ENCODE measurements at regions not wholly inside any gene's neighbourhood (a gene's known extent, or its start where the extent isn't known, plus 50 kb on each side); places are given as distances from the start of the nearest gene placed in this dataset.

DNA sequence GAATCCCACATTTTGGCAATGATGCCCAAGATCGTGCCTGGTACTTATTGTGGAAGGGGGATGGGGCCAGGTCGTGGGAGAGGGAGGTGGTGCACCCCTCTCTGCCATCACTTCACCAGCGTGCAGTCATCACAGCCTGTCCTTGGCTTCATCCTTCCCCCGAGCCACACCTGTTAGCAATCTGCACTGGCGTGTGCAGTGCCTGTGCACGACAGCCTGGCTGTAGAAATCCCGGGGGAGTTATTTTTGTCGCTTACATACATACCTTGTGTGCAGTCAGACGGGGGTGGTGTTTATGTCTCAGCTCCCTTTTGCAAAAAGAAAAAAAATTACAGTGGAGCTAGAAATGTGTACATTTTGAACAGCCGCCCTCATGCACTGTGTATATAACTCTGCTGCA is 216.0 kb downstream of the TLE3 start:
- TF ChIP-seq CTCF (IDR thresholded peaks at IDR 0.05; ENCODE audit: insufficient read depth, low read length, missing control alignments), result no peak
- POLR2A ChIA-PET, result no interaction called here
- H3K4me3 ChIP-seq (ENCODE audit: low read depth, low read length), result no peak overlapping the region
- no peak for DNase-seq (ENCODE audit: low read depth, low spot score)
- CTCF ChIA-PET, result interaction anchor here (0.7 to 0.8 kb wide), 2 partner anchors 17 to 149 kb away, joined by 3 read pairs; no protein-coding TSS in a partner anchor

GRCh38 chr15:69883306-69883705 is 214.4 kb downstream of the TLE3 start:
- no peak overlapping the region for H3K4me3 ChIP-seq (ENCODE audit: low read depth, low read length)
- TF ChIP-seq CTCF (IDR thresholded peaks at IDR 0.05; ENCODE audit: insufficient read depth, low read length, missing control alignments), result no peak
- POLR2A ChIA-PET, result no interaction called here
- no peak for DNase-seq (ENCODE audit: low read depth, low spot score)
- CTCF ChIA-PET, result no interaction called here

DNA sequence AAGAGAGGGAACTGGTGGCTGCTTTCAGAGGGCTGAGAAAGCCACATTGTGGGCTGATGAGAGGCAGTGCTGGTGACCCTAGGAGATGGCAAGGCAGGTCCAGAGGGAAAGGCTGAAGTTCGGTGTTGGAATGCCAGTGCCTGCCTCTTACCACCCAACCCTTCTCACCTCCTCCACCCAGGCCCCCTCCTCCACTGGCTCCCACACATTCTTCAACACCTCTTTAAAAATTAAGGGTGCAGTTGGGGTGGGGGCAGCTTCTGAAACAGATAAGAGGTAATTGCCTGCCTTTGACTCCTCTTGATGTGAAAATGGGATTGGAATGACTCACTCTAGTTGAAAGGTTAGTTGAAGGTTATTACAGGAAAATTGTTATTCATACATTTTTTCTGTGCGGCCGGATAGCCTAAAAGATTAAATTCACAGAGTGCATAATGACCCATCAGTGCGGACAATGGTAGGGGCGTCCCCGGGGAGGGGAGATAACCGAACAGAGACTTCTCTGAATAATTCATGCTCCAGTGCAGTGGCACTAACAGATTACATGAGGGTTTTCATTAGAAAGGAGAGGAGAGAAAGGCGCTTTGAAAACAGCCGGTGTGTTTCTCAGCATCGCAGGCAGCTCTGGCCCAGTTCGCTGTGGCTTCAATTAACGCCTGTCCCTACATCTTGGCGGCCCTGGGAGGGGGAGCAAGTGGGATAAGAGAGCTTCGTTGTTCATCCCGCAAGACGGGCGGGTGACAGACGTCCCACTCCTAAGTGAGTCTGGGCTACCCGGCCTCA is 212.4 kb downstream of the TLE3 start:
- no peak overlapping the region for H3K4me3 ChIP-seq (ENCODE audit: low read depth, low read length)
- POLR2A ChIA-PET, result no interaction called here
- CTCF ChIA-PET, result no interaction called here
- no peak for DNase-seq (ENCODE audit: low read depth, low spot score)
- TF ChIP-seq CTCF (IDR thresholded peaks at IDR 0.05; ENCODE audit: insufficient read depth, low read length, missing control alignments), result no peak

- DNase-seq (ENCODE audit: low read depth, low spot score), result no peak
- POLR2A ChIA-PET, result no interaction called here
- H3K4me3 ChIP-seq (ENCODE audit: low read depth, low read length), result no peak overlapping the region
- TF ChIP-seq CTCF (IDR thresholded peaks at IDR 0.05; ENCODE audit: insufficient read depth, low read length, missing control alignments), result no peak
- CTCF ChIA-PET, result no interaction called here
Observed at GRCh38 chr15:69887009-69887408, 210.7 kb downstream of the TLE3 start.

- no peak for TF ChIP-seq CTCF (IDR thresholded peaks at IDR 0.05; ENCODE audit: insufficient read depth, low read length, missing control alignments)
- POLR2A ChIA-PET, result no interaction called here
- CTCF ChIA-PET, result no interaction called here
- DNase-seq (ENCODE audit: low read depth, low spot score), result no peak
- H3K4me3 ChIP-seq (ENCODE audit: low read depth, low read length), result no peak overlapping the region
Observed at GRCh38 chr15:69887553-69887952, 210.2 kb downstream of the TLE3 start.

DNA sequence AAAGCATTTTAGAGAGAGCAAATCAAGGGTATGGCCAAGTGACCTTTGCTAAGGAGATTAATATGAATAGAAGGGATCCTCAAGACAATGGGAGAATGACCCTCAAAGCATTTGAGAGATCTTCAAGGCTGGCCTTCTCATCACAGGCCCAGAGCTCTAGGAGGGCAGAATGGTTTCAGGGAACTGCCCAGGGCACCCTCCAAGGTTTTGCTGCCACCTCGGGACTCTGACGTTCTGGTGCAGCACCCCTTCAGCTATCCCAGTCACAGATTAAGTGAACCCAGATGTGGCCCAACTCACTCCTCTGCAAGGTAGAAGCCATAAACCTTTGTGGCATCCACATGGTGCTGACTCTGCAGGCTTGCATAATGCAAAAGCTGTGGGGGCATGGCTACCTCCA is 209.3 kb downstream of the TLE3 start:
- ChIA-PET CTCF (no interaction called here), POLR2A (no interaction called here)
- no peak overlapping the region for H3K4me3 ChIP-seq (ENCODE audit: low read depth, low read length)
- no peak for DNase-seq (ENCODE audit: low read depth, low spot score)
- no peak for TF ChIP-seq CTCF (IDR thresholded peaks at IDR 0.05; ENCODE audit: insufficient read depth, low read length, missing control alignments)
